Activated T-helper 9 cell treated with anti-CD3 and anti-CD28 coated beads, Interleukin-2, amount 50 U/mL, for 16 hours (primary cell): ENCODE measurements at regions not wholly inside any gene's neighbourhood (a gene's known extent, or its start where the extent isn't known, plus 50 kb on each side); places are given as distances from the start of the nearest gene placed in this dataset.

Experiments
- DNase-seq: peaks from one replicate; pipeline ENCODE4 v3.0.0-alpha.2; 2020; ENCODE audit warnings: low read depth

- no peak for DNase-seq
These were observed 180.7 kb downstream of the TBXT start for GRCh38 chr6:165986914-165987482.

GRCh38 chr6:165986311-165986913 lies 181.2 kb downstream of the TBXT start:
- no peak for DNase-seq

DNA sequence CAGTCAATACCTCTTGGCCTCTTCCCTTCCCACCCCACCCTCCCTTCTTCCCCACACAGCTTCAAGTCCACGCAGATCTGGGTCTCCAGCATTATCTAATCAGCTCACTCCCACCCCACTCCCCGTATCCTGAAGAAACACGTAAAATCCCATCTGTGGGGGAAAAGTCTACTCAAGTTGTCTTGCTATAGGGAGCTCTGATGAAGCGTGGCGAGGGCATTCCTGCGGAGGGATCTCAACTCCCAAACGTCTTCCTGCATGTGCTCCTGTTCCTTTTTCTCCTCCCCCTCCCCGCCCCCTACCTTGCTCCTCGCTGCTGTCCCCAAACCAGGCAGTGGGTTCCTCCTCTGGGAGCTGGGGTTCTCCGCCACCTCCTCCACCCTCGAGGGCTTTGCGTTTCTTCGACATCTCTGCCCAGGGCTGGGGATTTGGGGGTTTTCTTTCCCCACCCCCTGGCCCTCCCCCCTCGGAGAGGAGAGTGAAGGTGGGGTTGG lies 181.8 kb downstream of the TBXT start:
- no peak for DNase-seq

DNA sequence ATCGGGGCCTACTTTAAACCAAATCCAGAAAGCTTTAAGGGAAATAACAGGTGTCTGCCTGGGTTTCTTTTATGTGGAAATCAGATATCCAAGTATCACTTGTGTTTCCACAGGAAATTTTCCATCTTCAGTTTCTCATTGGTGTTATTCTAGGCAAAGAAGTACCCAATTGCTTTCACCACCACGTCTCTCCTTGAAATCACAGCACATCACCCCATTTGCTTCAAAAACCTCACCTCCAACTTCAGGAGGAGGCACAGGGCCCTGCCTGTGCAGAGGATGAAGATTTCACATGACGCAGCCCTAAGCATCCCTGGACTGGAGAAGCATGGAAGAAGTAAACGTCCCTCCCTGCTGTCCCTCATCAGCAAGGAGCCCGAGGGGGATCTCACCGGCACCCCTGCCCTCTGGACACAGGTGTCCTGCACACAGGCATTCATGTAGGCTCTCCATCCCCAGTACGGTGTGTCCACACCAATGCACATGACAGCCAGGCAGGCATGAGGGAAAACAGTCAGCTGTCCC lies 182.3 kb downstream of the TBXT start:
- no peak for DNase-seq

- DNase-seq: no peak
These were observed 182.8 kb downstream of the TBXT start for GRCh38 chr6:165984729-165985275.

- no peak for DNase-seq
These were observed 184.3 kb downstream of the TBXT start for GRCh38 chr6:165983112-165984072.

DNA sequence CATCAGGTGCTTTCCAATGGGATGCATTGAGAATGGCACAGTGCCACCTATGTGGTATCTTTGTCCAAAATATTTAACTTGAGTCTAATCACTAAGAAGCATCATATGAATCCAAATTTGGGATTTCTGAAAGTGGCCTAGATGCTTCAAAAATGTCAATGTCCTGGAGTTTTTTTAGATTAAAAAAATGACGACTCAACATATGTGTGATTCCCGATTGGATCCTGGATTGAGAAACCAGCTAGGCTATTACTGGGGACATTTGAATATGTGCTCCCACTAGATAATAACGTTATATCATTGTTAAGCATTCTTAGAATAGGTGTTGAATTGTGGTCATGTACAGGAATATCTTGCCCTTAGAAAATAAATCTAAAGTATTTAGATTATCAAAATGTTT lies 189.2 kb downstream of the TBXT start:
- DNase-seq: no peak

GRCh38 chr6:165976684-165977083 lies 191.0 kb downstream of the TBXT start:
- no peak for DNase-seq

- no peak for DNase-seq
These were observed 192.8 kb downstream of the TBXT start for GRCh38 chr6:165974817-165975216.

GRCh38 chr6:165973473-165973872 lies 194.2 kb downstream of the TBXT start:
- no peak for DNase-seq

DNA sequence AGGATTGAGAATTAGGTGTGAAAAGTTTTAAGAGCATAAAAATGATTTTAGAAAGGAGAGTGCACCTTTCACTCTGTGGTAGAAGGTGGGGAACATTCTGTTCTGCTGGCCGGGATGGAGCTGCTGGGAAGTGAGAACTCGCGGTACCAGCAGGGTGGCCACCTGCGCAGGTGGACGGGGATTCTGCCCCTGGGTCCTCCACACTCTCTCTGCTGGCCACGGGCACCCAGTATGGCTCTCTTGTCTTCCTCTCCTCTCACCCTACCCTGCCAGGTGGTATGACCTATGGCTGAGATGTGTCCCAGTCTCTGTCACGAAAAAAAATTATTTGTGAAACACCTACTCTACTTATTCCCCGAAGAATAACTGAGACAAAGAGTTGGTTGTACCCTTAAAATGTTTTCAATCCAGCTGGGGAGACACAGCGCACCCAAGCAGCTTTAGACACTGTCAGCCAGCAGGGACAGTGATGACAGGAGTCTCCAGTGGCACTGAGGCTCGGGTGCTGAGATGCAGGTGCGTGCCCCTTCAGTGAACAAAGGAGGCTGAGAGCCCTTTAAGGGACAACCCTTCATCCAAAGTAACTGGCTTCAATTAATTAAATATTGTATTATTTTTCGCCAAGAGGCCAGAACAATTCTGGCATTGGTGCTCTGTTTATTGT lies 195.4 kb downstream of the TBXT start:
- no peak for DNase-seq

DNA sequence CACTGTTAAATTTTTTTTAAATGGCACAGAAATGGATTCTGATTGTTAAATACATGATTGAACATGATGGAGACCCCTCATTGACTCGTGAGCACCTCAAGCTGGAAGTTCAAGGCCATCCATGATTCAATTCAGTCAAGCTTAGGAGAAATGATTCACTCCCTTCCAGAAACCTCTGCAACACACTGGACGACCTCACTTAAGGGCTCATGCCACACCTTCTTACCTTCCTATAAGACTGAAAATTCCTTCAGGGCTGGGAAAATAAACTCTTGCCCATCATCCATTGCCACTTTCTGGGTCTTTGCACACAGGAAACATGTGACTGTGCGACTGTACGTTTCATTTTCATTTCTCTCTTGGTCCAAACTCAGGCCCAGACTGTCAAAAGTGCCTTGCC lies 196.4 kb downstream of the TBXT start:
- DNase-seq: no peak

DNA sequence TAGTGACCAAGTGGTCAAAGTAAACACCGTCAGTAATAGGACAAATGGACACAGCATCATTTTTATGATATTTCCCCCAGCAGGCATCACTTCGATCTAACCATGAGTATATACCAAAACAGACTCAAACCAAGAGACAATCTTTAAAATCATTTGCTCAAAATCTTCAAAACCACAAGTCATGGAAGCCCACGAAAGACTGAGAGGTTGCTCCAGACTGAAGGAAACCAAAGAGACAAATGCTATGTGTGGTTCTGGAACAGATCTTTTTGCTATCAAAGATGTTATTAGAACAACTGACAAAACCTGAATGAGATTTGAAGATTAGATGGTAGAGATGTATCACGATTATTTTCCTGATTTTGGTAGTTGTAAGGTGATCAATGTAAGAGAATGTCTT lies 197.7 kb downstream of the TBXT start:
- DNase-seq: no peak

DNA sequence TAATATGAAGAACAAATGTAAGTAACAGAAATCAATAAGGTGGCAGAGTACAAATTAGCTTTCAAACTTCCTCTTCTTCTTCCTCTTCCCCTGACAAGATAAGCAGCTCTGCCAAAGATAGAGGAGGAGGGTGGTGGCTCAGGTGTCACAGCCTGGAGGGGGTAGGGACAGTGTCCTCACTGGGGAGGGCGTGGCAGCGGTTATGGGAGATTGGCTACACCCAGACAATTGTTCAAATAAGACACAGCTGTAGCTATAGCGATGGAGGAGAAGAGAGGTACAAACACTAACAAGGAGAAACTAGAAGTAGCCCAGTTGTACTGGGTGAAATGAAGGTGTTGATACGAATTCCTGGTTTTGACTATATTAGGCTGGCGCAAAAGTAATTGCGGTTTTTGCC lies 198.5 kb downstream of the TBXT start:
- no peak for DNase-seq

GRCh38 chr6:165968408-165968807 lies 199.2 kb downstream of the TBXT start:
- no peak for DNase-seq

GRCh38 chr6:165967810-165968407 lies 199.7 kb downstream of the TBXT start:
- no peak for DNase-seq

- DNase-seq: no peak
These were observed 203.9 kb downstream of the TBXT start for GRCh38 chr6:165963750-165964149.

DNA sequence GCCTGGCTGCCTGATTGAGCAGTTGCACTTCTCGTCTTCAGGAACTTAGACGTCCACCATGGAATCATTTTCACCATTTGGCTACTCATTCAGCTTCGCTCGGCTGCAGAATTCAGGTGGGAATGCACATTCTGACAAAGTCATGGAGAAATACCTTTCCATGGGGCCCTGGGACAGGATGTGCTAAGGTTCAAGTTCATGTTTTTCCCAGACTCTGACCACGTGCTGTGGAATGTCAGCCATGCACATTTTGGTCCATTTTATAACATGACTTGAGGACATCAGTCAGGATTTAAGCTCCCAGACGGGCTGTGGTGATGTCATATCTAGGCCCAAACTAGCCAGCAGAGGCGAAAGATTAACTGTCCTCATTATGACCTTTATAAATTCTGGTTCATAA lies 205.3 kb downstream of the TBXT start:
- DNase-seq: no peak

DNA sequence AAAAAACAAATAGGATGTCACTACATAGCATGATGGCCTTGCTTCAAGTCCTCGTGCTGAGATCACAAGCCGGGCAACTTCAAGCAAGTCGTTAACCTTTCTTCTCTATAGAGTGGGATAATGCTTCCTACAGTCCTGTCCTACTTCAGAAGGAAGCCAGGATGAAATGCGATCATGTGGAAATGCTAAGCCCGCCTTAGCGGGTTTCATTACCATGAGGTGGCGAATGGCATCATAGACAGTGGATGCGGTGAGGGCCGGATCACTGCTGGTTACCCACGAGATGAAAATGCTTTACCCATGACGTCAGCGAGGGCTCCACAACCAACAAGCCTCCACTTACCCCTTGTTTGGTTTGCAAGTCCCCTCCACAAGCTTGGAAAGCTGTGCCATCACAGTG lies 206.4 kb downstream of the TBXT start:
- no peak for DNase-seq

- DNase-seq: no peak
These were observed 207.0 kb downstream of the TBXT start for GRCh38 chr6:165960695-165961094.

GRCh38 chr6:165959627-165960026 lies 208.0 kb downstream of the TBXT start:
- no peak for DNase-seq

GRCh38 chr6:165956874-165957273 lies 210.8 kb downstream of the TBXT start:
- DNase-seq: no peak
